Right lobe of liver (tissue), 6 donors: ENCODE measurements at regions not wholly inside any gene's neighbourhood (a gene's known extent, or its start where the extent isn't known, plus 50 kb on each side); places are given as distances from the start of the nearest gene placed in this dataset.
"Not testable (repeated sequence)": the region's sequence is repeated elsewhere in the genome, so short reads cannot be mapped to it uniquely, and the experiment has no call there.

Experiments
- ATAC-seq, 4 donors: fragments of 200-7000 bp; cut with Tn5 transposase; one replicate each; pipeline ENCODE4 v1.9.1; 2020; ENCODE audit warnings: mild to moderate bottlenecking in 4 of 4, moderate library complexity in 4 of 4
- DNase-seq, 3 donors: peaks; one replicate each; pipeline ENCODE4 v3.0.0-alpha.2; 2020
- H3K27ac ChIP-seq, 3 donors: fragments of 200-600 bp; one replicate each; pipeline ENCODE4 v1.8.0; 2022
- H3K27me3 ChIP-seq, 2 donors: fragments of 200-600 bp; one replicate each; pipeline ENCODE4 v1.8.0; 2022
- H3K36me3 ChIP-seq, 4 donors: fragments of 200-600 bp; sonication (generic) in 1 of 4; one replicate each; pipeline versions ENCODE4 v1.5.1 to v1.8.0; 2017 to 2022; ENCODE audit warnings: control low read depth in 1 of 4
- H3K4me1 ChIP-seq, 4 donors: fragments of 200-600 bp; sonication (generic) in 1 of 4; one replicate each; pipeline versions ENCODE4 v1.5.1 to v1.8.0; 2017 to 2022; ENCODE audit warnings: control low read depth in 1 of 4
- H3K4me3 ChIP-seq, 3 donors: fragments of 200-600 bp; one replicate each; pipeline ENCODE4 v1.8.0; 2022
- H3K9me3 ChIP-seq, 4 donors: fragments of 200-600 bp; sonication (generic) in 1 of 4; one replicate each; pipeline versions ENCODE4 v1.5.1 to v1.8.0; 2017 to 2022; ENCODE audit warnings: control low read depth in 1 of 4
- POLR2A ChIP-seq: fragments of 450-650 bp; IDR thresholded peaks from one replicate; pipeline ENCODE4 v1.6.1; 2017; ENCODE audit warnings: antibody characterized with exemption, mild to moderate bottlenecking
- WGBS: methylation state at CpG from one replicate; pipeline ENCODE4 v1.1.6; 2018; ENCODE audit warnings: low coverage, low lambda C conversion rate; ENCODE audit not compliant: insufficient coverage; ENCODE audit errors: missing lambda C conversion rate; 5-methylcytosine and 5-hydroxymethylcytosine counted together
- intact Hi-C, 2 donors: fragments of 100-400 bp; cut with DNase I; formaldehyde crosslinking; loops; one replicate each; pipeline versions ENCODE4 v1.11.2 to v1.14.1; 2022
- TF ChIP-seq, protein P1 (sequence below), 4 donors: fragments of 200-600 bp in 3 of 4; fragments of 450-650 bp in 1 of 4; IDR thresholded peaks; one replicate each; pipeline versions ENCODE4 v1.5.1 to v1.8.0; 2016 to 2022; ENCODE audit warnings: antibody characterized with exemption in 4 of 4, mild to moderate bottlenecking in 2 of 4
- donor health status: DM: no; HTN: yes; CAD: no.
- donor health status: DM: no; HTN: no; CAD: no.
- donor health status: DM: no; HTN: no; CAD: no.
- donor health status: DM: no; HTN: yes; CAD: no.
- donor health status: DM: no; HTN: yes; CAD: no.

DNA sequence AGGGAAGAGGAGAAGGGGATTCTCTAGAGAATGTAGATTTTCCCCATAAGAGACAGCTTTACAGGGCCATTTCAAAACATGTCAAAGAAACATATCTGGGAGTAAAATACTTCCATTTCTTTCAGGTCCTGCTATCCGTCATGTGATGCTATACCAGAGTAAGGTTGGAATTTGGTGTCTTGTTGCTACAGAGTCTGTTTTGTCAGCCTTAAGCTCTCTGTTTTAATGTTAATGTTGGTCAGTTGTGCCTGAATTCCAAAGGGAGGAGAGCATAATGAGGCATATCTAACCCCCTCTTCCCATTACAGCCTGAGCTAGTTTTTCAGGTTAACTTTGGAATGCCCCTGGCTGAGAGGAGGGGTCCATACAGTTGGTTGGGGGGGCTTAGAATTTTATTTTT is 94.7 kb upstream of the CCDC71L start:
- no peak overlapping the region for H3K27ac ChIP-seq
- H3K4me3 ChIP-seq = no peak overlapping the region
- no peaks in the 10 kb centered on the region for H3K36me3 ChIP-seq
- ATAC-seq = no peak
- intact Hi-C loops = no loop called here
- TF ChIP-seq, protein P1, sequence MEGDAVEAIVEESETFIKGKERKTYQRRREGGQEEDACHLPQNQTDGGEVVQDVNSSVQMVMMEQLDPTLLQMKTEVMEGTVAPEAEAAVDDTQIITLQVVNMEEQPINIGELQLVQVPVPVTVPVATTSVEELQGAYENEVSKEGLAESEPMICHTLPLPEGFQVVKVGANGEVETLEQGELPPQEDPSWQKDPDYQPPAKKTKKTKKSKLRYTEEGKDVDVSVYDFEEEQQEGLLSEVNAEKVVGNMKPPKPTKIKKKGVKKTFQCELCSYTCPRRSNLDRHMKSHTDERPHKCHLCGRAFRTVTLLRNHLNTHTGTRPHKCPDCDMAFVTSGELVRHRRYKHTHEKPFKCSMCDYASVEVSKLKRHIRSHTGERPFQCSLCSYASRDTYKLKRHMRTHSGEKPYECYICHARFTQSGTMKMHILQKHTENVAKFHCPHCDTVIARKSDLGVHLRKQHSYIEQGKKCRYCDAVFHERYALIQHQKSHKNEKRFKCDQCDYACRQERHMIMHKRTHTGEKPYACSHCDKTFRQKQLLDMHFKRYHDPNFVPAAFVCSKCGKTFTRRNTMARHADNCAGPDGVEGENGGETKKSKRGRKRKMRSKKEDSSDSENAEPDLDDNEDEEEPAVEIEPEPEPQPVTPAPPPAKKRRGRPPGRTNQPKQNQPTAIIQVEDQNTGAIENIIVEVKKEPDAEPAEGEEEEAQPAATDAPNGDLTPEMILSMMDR (IDR thresholded peaks at IDR 0.05) = no peak
- TF ChIP-seq POLR2A = no peak
- DNase-seq = no peak
- no peaks in the 10 kb centered on the region for H3K4me1 ChIP-seq
- 91% methylated on average over 1 of the region's 1 CpG for WGBS
- H3K9me3 ChIP-seq = no peaks in the 10 kb centered on the region
- H3K27me3 ChIP-seq = no peaks in the 10 kb centered on the region

DNA sequence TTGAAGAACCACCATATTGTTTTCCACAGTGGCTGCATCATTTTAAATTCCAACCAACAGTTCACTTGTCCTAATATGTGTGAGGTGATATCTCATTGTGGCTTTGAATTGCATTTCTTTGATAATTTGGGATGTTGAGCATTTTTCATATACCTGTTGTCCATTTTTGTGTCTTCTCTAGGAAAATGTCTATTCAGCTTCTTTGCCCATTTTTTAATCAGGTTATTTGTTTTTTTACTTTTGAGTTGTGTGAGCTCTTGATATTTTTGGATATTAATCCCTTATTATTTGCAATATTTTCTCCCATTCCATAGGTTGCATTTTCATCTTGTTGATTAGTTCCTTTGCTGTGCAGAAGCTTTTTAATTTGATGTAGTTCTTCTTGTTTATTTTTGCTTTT is 95.1 kb upstream of the CCDC71L start:
- Histone ChIP-seq H3K27ac (no peak overlapping the region), H3K4me1 (no peaks in the 10 kb centered on the region), H3K9me3 (no peaks in the 10 kb centered on the region), H3K4me3 (no peak overlapping the region), H3K27me3 (no peaks in the 10 kb centered on the region), H3K36me3 (no peaks in the 10 kb centered on the region)
- ATAC-seq (no peak), DNase-seq (no peak)
- no peak for TF ChIP-seq POLR2A
- TF ChIP-seq, protein P1 (IDR thresholded peaks at IDR 0.05) = no peak
- intact Hi-C loops = no loop called here

DNA sequence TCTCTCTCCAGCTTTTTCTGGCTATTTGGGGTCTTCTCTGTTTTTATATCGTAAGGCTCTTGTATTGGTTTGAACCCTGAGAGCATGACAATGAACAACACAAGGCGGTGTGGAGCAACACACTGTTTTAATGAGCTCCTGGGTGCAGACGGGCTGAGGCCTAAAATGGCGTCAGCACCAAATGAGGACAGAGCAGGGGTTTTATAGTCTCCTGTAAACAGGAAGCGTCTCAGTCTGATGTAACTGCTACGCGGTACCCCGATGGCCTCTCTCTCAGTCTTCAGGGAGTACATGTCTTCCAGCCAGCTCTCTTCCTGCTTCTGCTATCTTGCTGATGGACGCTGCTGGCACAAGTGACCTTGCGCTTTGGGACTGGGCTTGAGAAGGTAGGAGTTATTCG is 95.9 kb upstream of the CCDC71L start:
- no peaks in the 10 kb centered on the region for H3K4me1 ChIP-seq
- ATAC-seq (no peak), DNase-seq (no peak)
- H3K36me3 ChIP-seq = no peaks in the 10 kb centered on the region
- 92% methylated on average over 5 of the region's 11 CpGs for WGBS
- no peaks in the 10 kb centered on the region for H3K27me3 ChIP-seq
- no peaks in the 10 kb centered on the region for H3K9me3 ChIP-seq
- no peak overlapping the region for H3K27ac ChIP-seq
- no peak for TF ChIP-seq POLR2A
- TF ChIP-seq, protein P1 (IDR thresholded peaks at IDR 0.05) = no peak
- intact Hi-C loops = no loop called here
- no peak overlapping the region for H3K4me3 ChIP-seq

DNA sequence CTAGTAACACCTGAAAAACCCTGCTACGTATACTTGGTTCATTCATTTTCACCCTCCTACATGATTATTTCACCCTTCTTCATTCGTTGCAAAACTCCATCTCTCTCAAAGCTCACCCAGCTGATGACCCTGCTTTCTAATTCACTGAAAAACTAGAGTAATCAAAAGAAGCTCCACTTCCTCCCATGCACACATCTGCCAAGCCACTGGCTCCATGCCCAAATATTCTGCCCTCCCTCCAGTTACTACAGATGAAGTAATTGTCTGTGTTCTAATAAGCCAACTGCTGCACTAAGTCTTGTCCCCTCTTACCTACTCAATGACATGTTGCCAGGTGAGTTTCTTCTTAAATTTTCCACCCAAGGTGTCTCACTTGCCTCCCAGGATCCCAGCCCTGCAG is 96.9 kb upstream of the CCDC71L start:
- DNase-seq (peak; percentile 65 to 71 (median 67)), ATAC-seq (peak; percentile 55 to 86 (median 75))
- Histone ChIP-seq H3K36me3 (no peaks in the 10 kb centered on the region), H3K4me3 (no peak overlapping the region), H3K27me3 (no peaks in the 10 kb centered on the region), H3K27ac (no peak overlapping the region), H3K4me1 (no peaks in the 10 kb centered on the region), H3K9me3 (no peaks in the 10 kb centered on the region)
- TF ChIP-seq, protein P1 (IDR thresholded peaks at IDR 0.05) = no peak
- no peak for TF ChIP-seq POLR2A
- WGBS = 15% methylated on average over 2 of the region's 2 CpGs
- intact Hi-C loops = no loop called here

DNA sequence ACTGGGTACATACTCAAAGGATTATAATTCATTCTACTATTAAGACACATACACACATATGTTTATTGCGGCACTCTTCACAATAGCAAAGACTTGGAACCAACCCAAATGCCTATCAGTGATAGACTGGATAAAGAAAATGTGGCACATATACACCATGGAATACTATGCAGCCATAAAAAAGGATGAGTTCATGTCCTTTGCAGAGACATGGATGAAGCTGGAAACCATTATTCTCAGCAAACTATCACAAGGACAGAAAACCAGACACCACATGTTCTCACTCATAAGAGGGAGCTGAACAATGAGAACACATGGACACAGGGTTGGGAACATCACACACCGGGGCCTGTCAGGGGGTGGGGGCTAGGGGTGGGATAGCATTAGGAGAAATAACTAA is 101.9 kb upstream of the CCDC71L start:
- H3K4me1 ChIP-seq, intact Hi-C loops, H3K4me3 ChIP-seq, H3K36me3 ChIP-seq, ATAC-seq, DNase-seq, H3K9me3 ChIP-seq, H3K27ac ChIP-seq, H3K27me3 ChIP-seq: not testable (repeated sequence)
- WGBS = 82% methylated on average over 2 of the region's 2 CpGs
